Stimulated activated CD4-positive, alpha-beta T cell treated with anti-CD3 and anti-CD28 coated beads, Interleukin-12 subunit alpha, Interleukin-12 subunit beta, amount 100 ng/mL, for 4 hours (primary cell): ENCODE measurements at regions not wholly inside any gene's neighbourhood (a gene's known extent, or its start where the extent isn't known, plus 50 kb on each side); places are given as distances from the start of the nearest gene placed in this dataset.
"Not testable (repeated sequence)": the region's sequence is repeated elsewhere in the genome, so short reads cannot be mapped to it uniquely, and the experiment has no call there.

ENCODE experiments used
- DNase-seq: peaks from one replicate; pipeline ENCODE4 v3.0.0-alpha.2; 2020

DNA sequence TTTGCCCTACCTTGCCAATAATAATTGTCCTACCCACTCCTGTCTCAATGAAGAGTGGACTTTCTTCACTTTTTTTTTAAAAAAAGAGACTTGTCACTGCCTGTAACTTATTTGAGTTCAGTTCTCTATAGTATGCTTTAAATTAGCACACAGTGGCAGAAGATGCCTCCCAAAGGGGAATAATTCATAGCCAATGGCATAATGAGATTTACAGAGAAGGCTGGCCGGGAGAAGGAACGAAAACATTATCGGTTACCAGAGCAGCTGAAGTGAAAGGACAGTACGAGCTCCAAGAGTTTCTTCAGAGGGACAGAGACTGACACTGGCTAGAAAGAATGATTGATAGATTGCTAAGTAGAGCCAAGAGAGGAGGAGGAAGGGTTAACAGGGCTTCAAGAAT is 356.3 kb downstream of the EMP1 start:
- DNase-seq = no peak

DNA sequence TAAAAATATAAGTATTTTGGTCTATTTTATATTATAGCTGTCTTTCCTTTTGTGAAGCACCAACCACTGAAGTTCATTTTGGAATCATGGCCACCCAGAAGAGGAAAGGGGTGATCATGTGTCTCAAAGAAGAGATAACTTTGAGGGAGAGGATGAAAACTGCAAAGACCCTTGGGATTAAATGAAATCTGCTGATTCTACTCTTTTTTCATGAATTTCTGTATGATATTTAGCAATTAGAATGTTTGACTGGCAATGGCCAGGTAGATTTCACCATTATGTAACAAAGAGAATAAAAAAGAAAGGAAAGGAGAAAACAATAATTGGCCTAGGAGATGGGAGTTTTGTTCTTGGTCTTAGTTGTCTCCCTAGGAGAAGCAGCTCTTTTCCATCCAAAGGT is 350.8 kb downstream of the EMP1 start:
- DNase-seq = no peak

DNA sequence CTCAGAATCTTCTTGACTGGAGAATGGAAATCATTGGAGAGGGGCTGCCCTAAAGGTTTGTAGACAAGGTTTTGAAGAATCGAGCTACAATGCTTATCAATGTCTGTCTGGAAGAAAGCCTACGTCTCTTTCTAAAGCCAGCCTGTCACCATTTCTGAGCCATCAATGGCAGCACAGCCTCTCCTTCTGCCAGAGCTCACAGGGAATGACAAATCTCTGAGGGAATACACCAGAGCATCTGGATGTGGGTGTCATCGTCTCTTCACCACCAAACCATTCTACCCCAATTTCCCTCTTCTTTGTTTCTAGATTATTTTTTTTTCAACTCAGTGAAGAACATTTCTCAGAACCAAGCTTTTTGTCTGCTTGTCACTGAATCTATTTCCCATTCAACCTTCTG is 349.7 kb downstream of the EMP1 start:
- no peak for DNase-seq

DNA sequence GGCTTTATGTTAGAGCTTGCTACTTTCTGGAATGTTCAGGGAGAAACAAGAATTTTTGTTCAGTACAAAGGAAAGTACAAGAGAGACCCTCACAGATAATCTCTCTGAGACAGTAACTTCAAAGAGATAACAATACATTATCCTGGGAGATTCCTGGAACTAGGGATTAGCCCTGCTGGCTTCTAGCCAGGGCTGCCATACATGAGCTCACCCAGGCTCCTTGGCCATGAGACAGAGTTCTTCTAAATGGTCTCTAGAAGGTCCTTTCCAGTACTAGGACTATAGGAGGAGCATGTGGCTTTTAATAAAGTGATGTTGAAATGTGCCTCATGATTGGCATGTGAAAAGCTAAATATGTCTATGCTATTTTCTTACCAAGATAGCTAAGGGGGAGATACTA is 342.5 kb downstream of the EMP1 start:
- no peak for DNase-seq

DNA sequence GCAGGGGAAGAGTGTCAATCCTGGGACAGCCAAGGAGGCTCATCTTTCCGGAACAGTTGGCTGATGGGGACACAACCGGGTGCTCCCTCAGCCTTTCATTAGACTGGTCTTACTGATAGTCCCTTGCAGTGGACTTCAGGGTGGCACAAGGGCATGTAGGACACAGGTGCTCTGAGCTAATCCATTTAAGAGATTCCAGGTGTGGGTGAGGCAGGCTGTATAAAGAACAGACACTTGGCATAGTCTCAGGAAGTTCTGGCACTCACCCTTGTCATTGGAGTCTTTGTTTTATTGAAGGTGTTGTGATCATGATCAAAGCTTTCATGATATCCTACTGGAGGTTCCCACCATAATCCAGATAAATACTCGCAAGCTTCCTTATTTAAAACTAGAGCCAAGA is 341.6 kb downstream of the EMP1 start:
- no peak for DNase-seq

DNA sequence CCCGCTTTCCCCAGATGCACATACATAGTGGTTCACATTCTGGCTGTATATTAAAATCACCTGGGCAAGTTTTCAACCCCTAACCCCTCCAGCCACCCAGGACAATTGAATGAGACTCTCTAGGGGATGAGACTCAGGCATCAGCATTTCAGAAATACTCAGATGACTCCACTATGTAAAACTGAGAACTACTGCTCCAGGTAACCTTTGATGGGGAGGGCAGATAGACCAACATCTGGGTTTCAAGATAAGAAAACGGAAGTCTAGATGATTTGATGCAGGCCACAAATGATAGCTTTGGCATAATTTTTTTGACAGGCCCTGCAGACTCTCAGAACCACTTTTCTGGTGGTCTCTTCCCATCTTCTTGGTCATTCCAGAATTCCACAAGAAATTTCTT is 341.1 kb downstream of the EMP1 start:
- DNase-seq = no peak

DNA sequence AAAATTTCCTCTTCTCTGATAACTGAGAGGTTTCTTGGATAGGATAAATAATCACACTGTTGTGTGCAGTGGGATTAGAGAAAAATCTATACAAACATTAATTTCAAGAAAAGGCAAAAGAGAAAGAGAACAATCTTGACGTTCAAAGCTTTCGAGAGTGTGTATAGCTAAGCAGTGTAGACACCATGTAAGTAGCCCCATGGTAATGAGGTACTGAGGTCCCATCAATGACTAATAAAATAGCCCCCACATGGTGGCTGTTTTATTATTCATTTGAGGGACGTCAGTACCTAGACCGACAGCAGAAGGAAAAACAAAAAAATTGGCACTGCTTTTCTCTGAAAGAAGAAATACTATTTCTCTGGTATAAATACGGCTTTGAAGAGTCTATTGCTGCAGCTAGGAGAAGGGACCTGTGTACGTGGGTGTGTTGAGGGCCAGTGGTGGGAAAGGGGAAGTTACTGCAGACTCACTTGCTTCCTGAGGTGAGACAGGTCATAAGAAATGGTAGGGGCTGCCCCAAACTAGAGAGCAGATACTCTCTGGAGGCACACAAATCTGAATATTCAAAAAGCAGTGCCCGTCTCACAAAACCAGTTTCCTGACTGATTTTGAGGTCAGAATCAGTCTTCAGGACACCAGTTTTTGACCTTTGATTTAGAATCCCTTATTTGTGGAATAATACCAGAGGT is 339.8 kb downstream of the EMP1 start:
- no peak for DNase-seq

- DNase-seq = peak; percentile 21
These were observed 338.3 kb downstream of the EMP1 start for GRCh38 chr12:13534645-13535398.

- no peak for DNase-seq
These were observed 337.7 kb downstream of the EMP1 start for GRCh38 chr12:13534242-13534641.

DNA sequence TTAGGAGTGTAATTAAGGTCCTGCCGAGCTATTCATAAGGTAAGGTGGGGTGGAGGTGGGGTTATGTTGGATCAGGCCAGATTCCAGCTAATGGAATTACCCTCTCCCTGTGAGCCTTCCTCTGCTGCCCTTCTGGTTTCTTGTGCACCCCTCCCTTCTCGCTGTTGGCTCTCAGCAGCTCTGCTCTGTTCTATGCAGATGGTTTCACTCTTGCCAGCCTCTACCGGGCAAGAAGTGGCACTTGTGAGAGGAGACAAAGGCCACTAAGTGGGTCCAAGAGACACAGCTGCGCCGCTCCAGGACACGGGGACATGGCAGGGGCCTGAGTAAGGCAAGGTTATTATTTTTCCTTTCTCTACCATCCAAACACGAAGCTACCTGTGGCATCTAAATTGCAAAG is 334.4 kb downstream of the EMP1 start:
- DNase-seq = no peak

DNA sequence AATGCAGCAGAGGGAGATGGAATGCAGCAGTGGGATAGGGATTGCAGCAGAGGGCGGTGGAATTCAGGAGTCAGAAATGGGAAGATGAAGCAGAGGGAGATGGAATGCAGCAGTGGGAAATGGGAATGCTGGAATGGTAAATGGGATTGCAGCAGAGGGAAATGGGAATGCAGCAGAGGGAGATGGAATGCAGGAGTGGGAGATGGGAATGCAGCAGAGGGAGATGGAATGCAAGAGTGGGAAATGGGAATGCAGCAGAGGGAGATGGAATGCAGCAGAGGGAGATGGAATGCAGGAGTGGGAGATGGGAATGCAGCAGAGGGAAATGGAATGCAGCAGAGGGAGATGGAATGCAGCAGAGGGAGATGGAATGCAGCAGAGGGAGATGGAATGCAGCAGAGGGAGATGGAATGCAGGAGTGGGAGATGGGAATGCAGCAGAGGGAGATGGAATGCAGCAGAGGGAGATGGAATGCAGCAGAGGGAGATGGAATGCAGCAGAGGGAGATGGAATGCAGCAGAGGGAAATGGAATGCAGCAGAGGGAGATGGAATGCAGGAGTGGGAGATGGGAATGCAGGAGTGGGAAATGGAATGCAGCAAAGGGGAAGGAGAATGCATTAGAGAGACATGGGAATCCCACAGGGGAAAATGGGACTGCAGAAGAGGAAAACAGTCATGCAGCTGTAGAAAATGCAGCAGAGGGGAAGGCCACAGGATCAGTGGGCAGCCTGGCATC is 329.8 kb downstream of the EMP1 start:
- not testable (repeated sequence) for DNase-seq

- DNase-seq = no peak
These were observed 327.2 kb downstream of the EMP1 start for GRCh38 chr12:13523536-13524307.

- not testable (repeated sequence) for DNase-seq
These were observed 321.5 kb downstream of the EMP1 start for GRCh38 chr12:13518034-13518433.

GRCh38 chr12:13509740-13510139 is 313.2 kb downstream of the EMP1 start:
- DNase-seq = no peak

- no peak for DNase-seq
These were observed 309.1 kb downstream of the EMP1 start for GRCh38 chr12:13505636-13506035.

GRCh38 chr12:13505224-13505623 is 308.7 kb downstream of the EMP1 start:
- DNase-seq = no peak

GRCh38 chr12:13504736-13505135 is 308.2 kb downstream of the EMP1 start:
- DNase-seq = no peak

DNA sequence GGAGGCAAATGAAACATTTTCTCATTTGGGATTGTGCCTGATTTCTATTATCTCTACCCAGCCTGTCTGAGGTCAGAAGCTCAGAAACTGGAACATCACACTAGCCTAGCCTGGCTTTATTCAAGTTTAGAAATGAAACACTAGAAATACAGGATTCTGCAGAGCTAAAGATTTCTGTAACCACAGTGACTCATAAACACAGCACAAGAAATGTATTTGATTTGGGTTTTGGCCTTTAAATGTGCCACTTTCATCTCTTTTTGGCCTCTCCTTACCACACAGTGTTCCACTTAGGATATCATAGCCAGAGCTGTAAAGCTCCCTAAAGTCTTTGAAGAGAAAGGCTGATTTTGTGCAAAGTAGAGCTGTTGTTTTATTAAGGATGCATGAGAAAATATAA is 307.5 kb downstream of the EMP1 start:
- DNase-seq = no peak

DNA sequence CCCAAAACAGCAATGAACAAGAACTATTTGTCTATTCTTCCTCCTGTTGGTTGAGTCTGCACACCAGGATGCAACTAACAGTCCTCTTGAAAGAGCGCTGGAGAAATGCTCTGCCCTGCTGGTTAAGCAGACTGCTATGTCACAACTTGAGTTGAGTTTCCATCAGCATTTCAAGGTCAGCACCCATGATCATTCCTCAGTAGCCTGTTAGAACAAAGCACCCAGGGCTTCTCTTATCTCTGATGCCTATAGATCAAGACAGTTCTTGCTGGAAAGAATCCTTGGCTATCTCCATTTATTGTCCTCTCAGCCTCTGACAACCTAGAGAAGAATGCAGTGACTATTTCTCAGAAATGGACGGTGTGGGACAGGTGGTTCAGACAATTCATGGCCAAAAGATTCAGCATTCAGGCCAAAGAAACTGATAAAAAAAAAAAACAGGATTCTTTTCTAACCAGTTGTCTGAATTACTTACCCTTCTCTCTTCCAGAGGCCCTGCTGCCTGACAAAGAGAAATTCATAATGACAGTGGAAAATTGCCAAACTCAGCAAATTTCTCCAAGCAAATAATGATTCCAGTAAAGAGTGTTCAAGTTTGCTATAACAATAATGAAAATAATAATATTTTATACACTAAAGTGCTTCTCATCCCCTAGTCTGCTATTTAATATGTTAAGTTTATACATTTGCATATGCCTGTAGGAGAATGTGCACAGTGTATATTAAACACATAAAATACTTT is 306.7 kb downstream of the EMP1 start:
- no peak for DNase-seq

- no peak for DNase-seq
These were observed 302.5 kb downstream of the EMP1 start for GRCh38 chr12:13499008-13499407.

- DNase-seq = no peak
These were observed 299.6 kb downstream of the EMP1 start for GRCh38 chr12:13496111-13496510.

- DNase-seq = no peak
These were observed 292.7 kb downstream of the EMP1 start for GRCh38 chr12:13489246-13489645.
